Esophagus squamous epithelium (tissue), 5 donors: ENCODE measurements at regions not wholly inside any gene's neighbourhood (a gene's known extent, or its start where the extent isn't known, plus 50 kb on each side); places are given as distances from the start of the nearest gene placed in this dataset.

Experiments used
- DNase-seq: peaks from one replicate; lab custom pipeline; 2025; lab: John Stamatoyannopoulos, UW
- H3K27ac ChIP-seq, 4 donors: fragments of 200-600 bp; sonication (generic); one replicate each; pipeline ENCODE4 v1.5.1; 2016 to 2019; ENCODE audit warnings: mild to moderate bottlenecking in 1 of 4
- H3K27me3 ChIP-seq, 4 donors: fragments of 200-600 bp; sonication (generic); 1 replicate in 3 of 4; 2 replicates in 1 of 4; pipeline versions ENCODE4 v1.5.1 to v1.6.0; 2017 to 2021; ENCODE audit warnings: antibody characterized with exemption in 1 of 4
- H3K36me3 ChIP-seq, 3 donors: fragments of 200-600 bp; sonication (generic); one replicate each; pipeline ENCODE4 v1.5.1; 2016 to 2019
- H3K4me1 ChIP-seq, 3 donors: fragments of 200-600 bp; sonication (generic); one replicate each; pipeline ENCODE4 v1.5.1; 2017 to 2019
- H3K4me3 ChIP-seq, 4 donors: fragments of 200-600 bp; sonication (generic); 1 replicate in 3 of 4; 2 replicates in 1 of 4; pipeline ENCODE4 v1.5.1; 2016 to 2019; ENCODE audit warnings: mild to moderate bottlenecking in 2 of 4, moderate library complexity in 1 of 4
- H3K9me3 ChIP-seq, 3 donors: fragments of 200-600 bp; sonication (generic); one replicate each; pipeline ENCODE4 v1.5.1; 2016 to 2019
- CTCF ChIP-seq, 6 experiments: fragments of 450-650 bp in 4 of 6; fragments of 200-600 bp in 2 of 6; sonication (generic) in 2 of 6; IDR thresholded peaks; one replicate each; pipeline ENCODE4 v1.5.1; 2016 to 2019; ENCODE audit warnings: antibody characterized with exemption in 6 of 6, mild to moderate bottlenecking in 4 of 6, moderate library complexity in 4 of 6
- POLR2A ChIP-seq, 4 donors: fragments of 450-650 bp; IDR thresholded peaks; one replicate each; pipeline ENCODE4 v1.6.1; 2017; ENCODE audit warnings: antibody characterized with exemption in 4 of 4, mild to moderate bottlenecking in 4 of 4, moderate library complexity in 3 of 4
- WGBS, 2 donors: methylation state at CpG; one replicate each; pipeline ENCODE4 v1.1.5; 2018; 5-methylcytosine and 5-hydroxymethylcytosine counted together
- intact Hi-C: fragments of 100-400 bp; cut with DNase I; formaldehyde crosslinking; loops from one replicate; pipeline ENCODE4 v1.15.0; 2022
- donor health status: DM: yes; HTN: yes; CAD: no.

GRCh38 chr7:36018816-36019484, 134.1 kb upstream of the EEPD1 start:
- no peak overlapping the region for H3K4me3 ChIP-seq
- H3K9me3 ChIP-seq: no peaks in the 10 kb centered on the region
- TF ChIP-seq CTCF (IDR thresholded peaks at IDR 0.05) (no peak), POLR2A (IDR thresholded peaks at IDR 0.05) (no peak)
- DNase-seq: no peak
- H3K36me3 ChIP-seq: no peaks in the 10 kb centered on the region
- 71 to 85% methylated on average over 3 to 6 of the region's 7 CpGs for WGBS, 2 donors
- no peak overlapping the region for H3K27ac ChIP-seq
- no peaks in the 10 kb centered on the region for H3K27me3 ChIP-seq
- intact Hi-C loops: no loop called here
- no peaks in the 10 kb centered on the region for H3K4me1 ChIP-seq

- WGBS, 2 donors: 90 to 95% methylated on average over 3 to 4 of the region's 4 CpGs
- Histone ChIP-seq H3K27ac (no peak overlapping the region), H3K36me3 (no peaks in the 10 kb centered on the region), H3K9me3 (no peaks in the 10 kb centered on the region), H3K27me3 (no peaks in the 10 kb centered on the region), H3K4me3 (no peak overlapping the region), H3K4me1 (no peaks in the 10 kb centered on the region)
- TF ChIP-seq CTCF (IDR thresholded peaks at IDR 0.05): no peak
- no peak for TF ChIP-seq POLR2A (IDR thresholded peaks at IDR 0.05)
- intact Hi-C loops: no loop called here
- no peak for DNase-seq
Measured at GRCh38 chr7:36019538-36019937, 133.5 kb upstream of the EEPD1 start.

- H3K4me3 ChIP-seq: no peak overlapping the region
- no peak overlapping the region for H3K27ac ChIP-seq
- DNase-seq: no peak
- 83 to 87% methylated on average over 5 to 7 of the region's 7 CpGs for WGBS, 2 donors
- intact Hi-C loops: no loop called here
- H3K9me3 ChIP-seq: no peaks in the 10 kb centered on the region
- no peaks in the 10 kb centered on the region for H3K4me1 ChIP-seq
- no peaks in the 10 kb centered on the region for H3K36me3 ChIP-seq
- no peak for TF ChIP-seq POLR2A (IDR thresholded peaks at IDR 0.05)
- H3K27me3 ChIP-seq: no peaks in the 10 kb centered on the region
Measured at GRCh38 chr7:36019980-36020379, 133.1 kb upstream of the EEPD1 start.

- H3K27me3 ChIP-seq: no peaks in the 10 kb centered on the region
- no peak overlapping the region for H3K4me3 ChIP-seq
- H3K36me3 ChIP-seq: no peaks in the 10 kb centered on the region
- no peak overlapping the region for H3K27ac ChIP-seq
- no peaks in the 10 kb centered on the region for H3K4me1 ChIP-seq
- TF ChIP-seq POLR2A (IDR thresholded peaks at IDR 0.05) (no peak), CTCF (IDR thresholded peaks at IDR 0.05) (peak in 3 of 6 experiments; percentile 5 to 33 (median 28))
- no peaks in the 10 kb centered on the region for H3K9me3 ChIP-seq
- intact Hi-C loops: no loop called here
- 71 to 100% methylated on average over 1 to 4 of the region's 5 CpGs for WGBS, 2 donors
- DNase-seq: no peak
Measured at GRCh38 chr7:36021367-36021766, 131.7 kb upstream of the EEPD1 start.

GRCh38 chr7:36021917-36022550, 131.0 kb upstream of the EEPD1 start:
- Histone ChIP-seq H3K27me3 (no peaks in the 10 kb centered on the region), H3K4me3 (no peak overlapping the region), H3K4me1 (no peaks in the 10 kb centered on the region), H3K9me3 (no peaks in the 10 kb centered on the region), H3K36me3 (no peaks in the 10 kb centered on the region), H3K27ac (no peak overlapping the region)
- 78 to 87% methylated on average over 10 of the region's 11 CpGs for WGBS, 2 donors
- DNase-seq: no peak
- intact Hi-C loops: no loop called here
- TF ChIP-seq POLR2A (IDR thresholded peaks at IDR 0.05): no peak
- no peak for TF ChIP-seq CTCF (IDR thresholded peaks at IDR 0.05)
